CD8-positive, alpha-beta memory T cell (primary cell): ENCODE measurements at regions not wholly inside any gene's neighbourhood (a gene's known extent, or its start where the extent isn't known, plus 50 kb on each side); places are given as distances from the start of the nearest gene placed in this dataset.

Source experiments
- CTCF ChIA-PET: fragments of 350-600 bp; sonication (Branson Sonifier 250); formaldehyde crosslinking; loops from one replicate; lab custom pipeline; 2021; ENCODE audit warnings: antibody characterized with exemption; lab: Charles Lee
- POLR2A ChIA-PET: fragments of 350-600 bp; sonication (Branson Sonifier 250); formaldehyde crosslinking; loops from one replicate; lab custom pipeline; 2021; ENCODE audit warnings: antibody characterized with exemption; lab: Charles Lee
- DNase-seq, 5 donors: peaks; one replicate each; pipeline versions ENCODE4 v3.0.0 to v3.0.0-alpha.2; 2020 to 2022; ENCODE audit warnings: mixed read lengths in 1 of 5
- H3K27ac ChIP-seq: one replicate; pipeline ENCODE4 v1.7.0; 2013; ENCODE audit warnings: low read depth, mild to moderate bottlenecking, low read length, moderate library complexity
- H3K27me3 ChIP-seq: 2 replicates; pipeline ENCODE4 v1.7.0; 2013; ENCODE audit warnings: low read length, mild to moderate bottlenecking; ENCODE audit not compliant: insufficient read depth, poor library complexity, severe bottlenecking
- H3K36me3 ChIP-seq: 2 replicates; pipeline ENCODE4 v1.7.0; 2013; ENCODE audit warnings: mild to moderate bottlenecking, low read length, moderate library complexity; ENCODE audit not compliant: insufficient read depth
- H3K4me1 ChIP-seq: 2 replicates; pipeline ENCODE4 v1.7.0; 2013; ENCODE audit warnings: mild to moderate bottlenecking, low read length, moderate library complexity; ENCODE audit not compliant: insufficient read depth
- H3K4me3 ChIP-seq: 2 replicates; pipeline ENCODE4 v1.7.0; 2013; ENCODE audit warnings: mild to moderate bottlenecking, low read length
- H3K9me3 ChIP-seq: 2 replicates; pipeline ENCODE4 v1.7.0; 2013; ENCODE audit warnings: mild to moderate bottlenecking, low read length
- H3K27ac Mint-ChIP-seq, 8 donors: one replicate each; pipeline ENCODE4 v1.8.0; 2020 to 2021; ENCODE audit warnings: mixed read lengths in 8 of 8, mild to moderate bottlenecking in 6 of 8, inconsistent platforms in 3 of 8, moderate library complexity in 3 of 8
- H3K27me3 Mint-ChIP-seq, 2 donors: one replicate each; pipeline ENCODE4 v1.8.0; 2020 to 2021; ENCODE audit warnings: mixed read lengths in 2 of 2, mild to moderate bottlenecking in 1 of 2, moderate library complexity in 1 of 2
- H3K36me3 Mint-ChIP-seq, 3 donors: one replicate each; pipeline ENCODE4 v1.8.0; 2020 to 2021; ENCODE audit warnings: mixed read lengths in 3 of 3, inconsistent platforms in 1 of 3, mild to moderate bottlenecking in 1 of 3
- H3K4me1 Mint-ChIP-seq, 3 donors: one replicate each; pipeline ENCODE4 v1.8.0; 2020 to 2021; ENCODE audit warnings: mixed read lengths in 3 of 3, inconsistent platforms in 1 of 3, mild to moderate bottlenecking in 1 of 3
- H3K4me3 Mint-ChIP-seq, 7 donors: one replicate each; pipeline ENCODE4 v1.8.0; 2020 to 2021; ENCODE audit warnings: mixed read lengths in 7 of 7, mild to moderate bottlenecking in 6 of 7, moderate library complexity in 4 of 7, inconsistent platforms in 2 of 7
- H3K9me3 Mint-ChIP-seq, 5 donors: one replicate each; pipeline ENCODE4 v1.8.0; 2020 to 2022; ENCODE audit warnings: mixed read lengths in 5 of 5, mild to moderate bottlenecking in 3 of 5, moderate library complexity in 2 of 5, inconsistent platforms in 1 of 5

- CTCF ChIA-PET = no interaction called here
- Histone ChIP-seq H3K4me3 (no peak overlapping the region), H3K36me3 (no peaks in the 10 kb centered on the region), H3K27me3 (no peaks in the 10 kb centered on the region), H3K27ac (no peak overlapping the region), H3K9me3 (no peaks in the 10 kb centered on the region), H3K4me1 (no peaks in the 10 kb centered on the region)
- Mint-ChIP-seq H3K4me3 (no peak overlapping the region), H3K4me1 (no peaks in the 10 kb centered on the region), H3K27me3 (peaks cover 13 to 14% of the 10 kb centered on the region in 2 donors), H3K27ac (no peak overlapping the region), H3K9me3 (no peaks in the 10 kb centered on the region), H3K36me3 (no peaks in the 10 kb centered on the region)
- POLR2A ChIA-PET = no interaction called here
- no peak for DNase-seq
These were observed 185.1 kb upstream of the CAMK1G start for GRCh38 chr1:209398313-209398991.

GRCh38 chr1:209399800-209400199, 183.7 kb upstream of the CAMK1G start:
- no peaks in the 10 kb centered on the region for H3K4me1 ChIP-seq
- no peaks in the 10 kb centered on the region for H3K36me3 ChIP-seq
- no peaks in the 10 kb centered on the region for H3K9me3 ChIP-seq
- no peaks in the 10 kb centered on the region for H3K27me3 ChIP-seq
- no peak overlapping the region for H3K27ac Mint-ChIP-seq
- no peaks in the 10 kb centered on the region for H3K9me3 Mint-ChIP-seq
- peaks cover 13 to 14% of the 10 kb centered on the region in 2 donors for H3K27me3 Mint-ChIP-seq
- H3K36me3 Mint-ChIP-seq = no peaks in the 10 kb centered on the region
- H3K4me1 Mint-ChIP-seq = no peaks in the 10 kb centered on the region
- ChIA-PET POLR2A (no interaction called here), CTCF (no interaction called here)
- H3K27ac ChIP-seq = no peak overlapping the region
- no peak overlapping the region for H3K4me3 ChIP-seq
- no peak overlapping the region for H3K4me3 Mint-ChIP-seq
- no peak for DNase-seq

- CTCF ChIA-PET = no interaction called here
- POLR2A ChIA-PET = interaction anchor here (0.6 kb wide), 1 partner anchor 733 kb away, joined by 4 read pairs; no protein-coding TSS in a partner anchor
- no peak overlapping the region for H3K27ac ChIP-seq
- Mint-ChIP-seq H3K27ac (no peak overlapping the region), H3K27me3 (peaks cover 5 to 7% of the 10 kb centered on the region in 2 donors), H3K4me1 (no peaks in the 10 kb centered on the region), H3K4me3 (no peak overlapping the region), H3K9me3 (no peaks in the 10 kb centered on the region), H3K36me3 (no peaks in the 10 kb centered on the region)
- no peaks in the 10 kb centered on the region for H3K4me1 ChIP-seq
- no peak for DNase-seq
- H3K9me3 ChIP-seq = no peaks in the 10 kb centered on the region
- no peaks in the 10 kb centered on the region for H3K36me3 ChIP-seq
- H3K27me3 ChIP-seq = no peaks in the 10 kb centered on the region
- H3K4me3 ChIP-seq = no peak overlapping the region
These were observed 182.9 kb upstream of the CAMK1G start for GRCh38 chr1:209400351-209401220.

- POLR2A ChIA-PET = no interaction called here
- H3K27me3 Mint-ChIP-seq = peaks cover 3 to 8% of the 10 kb centered on the region in 2 donors
- H3K4me1 ChIP-seq = no peaks in the 10 kb centered on the region
- H3K9me3 Mint-ChIP-seq = no peaks in the 10 kb centered on the region
- H3K27me3 ChIP-seq = no peaks in the 10 kb centered on the region
- CTCF ChIA-PET = no interaction called here
- no peaks in the 10 kb centered on the region for H3K9me3 ChIP-seq
- no peaks in the 10 kb centered on the region for H3K4me1 Mint-ChIP-seq
- no peak overlapping the region for H3K27ac ChIP-seq
- H3K27ac Mint-ChIP-seq = no peak overlapping the region
- no peaks in the 10 kb centered on the region for H3K36me3 Mint-ChIP-seq
- H3K4me3 Mint-ChIP-seq = no peak overlapping the region
- no peak for DNase-seq
- no peak overlapping the region for H3K4me3 ChIP-seq
- no peaks in the 10 kb centered on the region for H3K36me3 ChIP-seq
These were observed 180.8 kb upstream of the CAMK1G start for GRCh38 chr1:209402697-209403096.

- H3K4me3 Mint-ChIP-seq = no peak overlapping the region
- no peaks in the 10 kb centered on the region for H3K36me3 Mint-ChIP-seq
- Histone ChIP-seq H3K4me3 (no peak overlapping the region), H3K27me3 (no peaks in the 10 kb centered on the region), H3K36me3 (no peaks in the 10 kb centered on the region), H3K9me3 (no peaks in the 10 kb centered on the region), H3K4me1 (no peaks in the 10 kb centered on the region), H3K27ac (no peak overlapping the region)
- POLR2A ChIA-PET = no interaction called here
- H3K9me3 Mint-ChIP-seq = no peaks in the 10 kb centered on the region
- H3K27ac Mint-ChIP-seq = no peak overlapping the region
- no peaks in the 10 kb centered on the region for H3K4me1 Mint-ChIP-seq
- CTCF ChIA-PET = no interaction called here
- no peak for DNase-seq
- peaks cover 3 to 13% of the 10 kb centered on the region in 2 donors for H3K27me3 Mint-ChIP-seq
These were observed 179.6 kb upstream of the CAMK1G start for GRCh38 chr1:209403921-209404320.

GRCh38 chr1:209404577-209404976, 178.9 kb upstream of the CAMK1G start:
- H3K4me1 ChIP-seq = no peaks in the 10 kb centered on the region
- Mint-ChIP-seq H3K36me3 (no peaks in the 10 kb centered on the region), H3K27me3 (peaks cover 3 to 13% of the 10 kb centered on the region in 2 donors), H3K4me3 (no peak overlapping the region), H3K27ac (no peak overlapping the region), H3K9me3 (no peaks in the 10 kb centered on the region), H3K4me1 (no peaks in the 10 kb centered on the region)
- no peak overlapping the region for H3K27ac ChIP-seq
- H3K27me3 ChIP-seq = no peaks in the 10 kb centered on the region
- no peaks in the 10 kb centered on the region for H3K36me3 ChIP-seq
- no peak overlapping the region for H3K4me3 ChIP-seq
- POLR2A ChIA-PET = no interaction called here
- CTCF ChIA-PET = no interaction called here
- no peak for DNase-seq
- no peaks in the 10 kb centered on the region for H3K9me3 ChIP-seq

GRCh38 chr1:209405183-209405814, 178.2 kb upstream of the CAMK1G start:
- CTCF ChIA-PET = no interaction called here
- peaks cover 4 to 13% of the 10 kb centered on the region in 2 donors for H3K27me3 Mint-ChIP-seq
- no peaks in the 10 kb centered on the region for H3K27me3 ChIP-seq

GRCh38 chr1:209406168-209406567, 177.3 kb upstream of the CAMK1G start:
- Histone ChIP-seq H3K27ac (no peak overlapping the region), H3K4me1 (no peaks in the 10 kb centered on the region), H3K9me3 (no peaks in the 10 kb centered on the region), H3K4me3 (no peak overlapping the region), H3K27me3 (no peaks in the 10 kb centered on the region), H3K36me3 (no peaks in the 10 kb centered on the region)
- Mint-ChIP-seq H3K4me1 (no peaks in the 10 kb centered on the region), H3K9me3 (no peaks in the 10 kb centered on the region), H3K4me3 (no peak overlapping the region), H3K27me3 (peaks cover 5 to 13% of the 10 kb centered on the region in 2 donors), H3K27ac (no peak overlapping the region), H3K36me3 (no peaks in the 10 kb centered on the region)
- POLR2A ChIA-PET = no interaction called here
- CTCF ChIA-PET = no interaction called here
- no peak for DNase-seq

More at GRCh38 chr1:209405183-209405814, 178.2 kb upstream of the CAMK1G start:
- no peak overlapping the region for H3K27ac ChIP-seq
- H3K4me3 Mint-ChIP-seq = no peak overlapping the region
- DNase-seq = no peak
- H3K4me3 ChIP-seq = no peak overlapping the region
- H3K4me1 ChIP-seq = no peaks in the 10 kb centered on the region
- POLR2A ChIA-PET = no interaction called here
- no peaks in the 10 kb centered on the region for H3K36me3 ChIP-seq
- H3K9me3 ChIP-seq = no peaks in the 10 kb centered on the region
- H3K27ac Mint-ChIP-seq = no peak overlapping the region
- H3K4me1 Mint-ChIP-seq = no peaks in the 10 kb centered on the region
- no peaks in the 10 kb centered on the region for H3K36me3 Mint-ChIP-seq
- no peaks in the 10 kb centered on the region for H3K9me3 Mint-ChIP-seq
